Esophagus squamous epithelium (tissue), 5 donors: ENCODE measurements at regions not wholly inside any gene's neighbourhood (a gene's known extent, or its start where the extent isn't known, plus 50 kb on each side); places are given as distances from the start of the nearest gene placed in this dataset.

Experiments
- DNase-seq: peaks from one replicate; lab custom pipeline; 2025; lab: John Stamatoyannopoulos, UW
- H3K27ac ChIP-seq, 4 donors: fragments of 200-600 bp; sonication (generic); one replicate each; pipeline ENCODE4 v1.5.1; 2016 to 2019; ENCODE audit warnings: mild to moderate bottlenecking in 1 of 4
- H3K27me3 ChIP-seq, 4 donors: fragments of 200-600 bp; sonication (generic); 1 replicate in 3 of 4; 2 replicates in 1 of 4; pipeline versions ENCODE4 v1.5.1 to v1.6.0; 2017 to 2021; ENCODE audit warnings: antibody characterized with exemption in 1 of 4
- H3K36me3 ChIP-seq, 3 donors: fragments of 200-600 bp; sonication (generic); one replicate each; pipeline ENCODE4 v1.5.1; 2016 to 2019
- H3K4me1 ChIP-seq, 3 donors: fragments of 200-600 bp; sonication (generic); one replicate each; pipeline ENCODE4 v1.5.1; 2017 to 2019
- H3K4me3 ChIP-seq, 4 donors: fragments of 200-600 bp; sonication (generic); 1 replicate in 3 of 4; 2 replicates in 1 of 4; pipeline ENCODE4 v1.5.1; 2016 to 2019; ENCODE audit warnings: mild to moderate bottlenecking in 2 of 4, moderate library complexity in 1 of 4
- H3K9me3 ChIP-seq, 3 donors: fragments of 200-600 bp; sonication (generic); one replicate each; pipeline ENCODE4 v1.5.1; 2016 to 2019
- CTCF ChIP-seq, 6 experiments: fragments of 450-650 bp in 4 of 6; fragments of 200-600 bp in 2 of 6; sonication (generic) in 2 of 6; IDR thresholded peaks; one replicate each; pipeline ENCODE4 v1.5.1; 2016 to 2019; ENCODE audit warnings: antibody characterized with exemption in 6 of 6, mild to moderate bottlenecking in 4 of 6, moderate library complexity in 4 of 6
- POLR2A ChIP-seq, 4 donors: fragments of 450-650 bp; IDR thresholded peaks; one replicate each; pipeline ENCODE4 v1.6.1; 2017; ENCODE audit warnings: antibody characterized with exemption in 4 of 4, mild to moderate bottlenecking in 4 of 4, moderate library complexity in 3 of 4
- WGBS, 2 donors: methylation state at CpG; one replicate each; pipeline ENCODE4 v1.1.5; 2018; 5-methylcytosine and 5-hydroxymethylcytosine counted together
- intact Hi-C: fragments of 100-400 bp; cut with DNase I; formaldehyde crosslinking; loops from one replicate; pipeline ENCODE4 v1.15.0; 2022
- donor health status: DM: yes; HTN: yes; CAD: no.

- TF ChIP-seq CTCF (IDR thresholded peaks at IDR 0.05) = no peak
- TF ChIP-seq POLR2A (IDR thresholded peaks at IDR 0.05) = no peak
- WGBS, 2 donors = 42 to 57% methylated on average over 6 of the region's 6 CpGs
- Histone ChIP-seq H3K4me1 (peaks cover 0 to 15% (median 0%) of the 10 kb centered on the region in 3 donors), H3K27ac (peak overlapping the region in 2 of 4 donors; percentile 21 to 74), H3K9me3 (no peaks in the 10 kb centered on the region), H3K27me3 (no peaks in the 10 kb centered on the region), H3K4me3 (no peak overlapping the region), H3K36me3 (no peaks in the 10 kb centered on the region)
- intact Hi-C loops = no loop called here
- DNase-seq = no peak
Measured at GRCh38 chr17:71320009-71320796, 800.6 kb upstream of the SOX9 start.

DNA sequence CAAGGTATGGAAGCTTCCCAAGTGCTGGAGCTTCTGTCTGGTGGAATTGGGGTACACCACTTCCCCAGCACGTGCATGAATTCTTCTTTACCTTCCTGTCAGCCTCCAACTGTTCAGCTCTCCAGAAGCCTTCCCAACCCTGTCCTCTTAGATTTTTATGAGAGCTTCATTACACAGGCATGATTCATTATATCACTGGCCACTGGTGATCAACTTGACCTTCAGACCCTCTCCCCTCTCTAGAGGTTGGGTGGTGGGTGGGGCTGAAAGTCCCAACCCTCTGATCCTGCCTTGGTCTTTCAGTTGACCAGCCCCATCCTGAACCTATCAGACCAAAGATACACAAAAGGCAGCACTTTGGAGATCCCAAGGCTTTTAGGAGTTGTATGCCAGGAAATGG is 795.7 kb upstream of the SOX9 start:
- DNase-seq = no peak
- Histone ChIP-seq H3K27me3 (no peaks in the 10 kb centered on the region), H3K4me3 (no peak overlapping the region), H3K27ac (no peak overlapping the region), H3K4me1 (peaks cover 0 to 30% (median 0%) of the 10 kb centered on the region in 3 donors), H3K36me3 (no peaks in the 10 kb centered on the region), H3K9me3 (no peaks in the 10 kb centered on the region)
- 67 to 71% methylated on average over 1 of the region's 1 CpG for WGBS, 2 donors
- TF ChIP-seq POLR2A (IDR thresholded peaks at IDR 0.05) = no peak
- no peak for TF ChIP-seq CTCF (IDR thresholded peaks at IDR 0.05)
- intact Hi-C loops = no loop called here

DNA sequence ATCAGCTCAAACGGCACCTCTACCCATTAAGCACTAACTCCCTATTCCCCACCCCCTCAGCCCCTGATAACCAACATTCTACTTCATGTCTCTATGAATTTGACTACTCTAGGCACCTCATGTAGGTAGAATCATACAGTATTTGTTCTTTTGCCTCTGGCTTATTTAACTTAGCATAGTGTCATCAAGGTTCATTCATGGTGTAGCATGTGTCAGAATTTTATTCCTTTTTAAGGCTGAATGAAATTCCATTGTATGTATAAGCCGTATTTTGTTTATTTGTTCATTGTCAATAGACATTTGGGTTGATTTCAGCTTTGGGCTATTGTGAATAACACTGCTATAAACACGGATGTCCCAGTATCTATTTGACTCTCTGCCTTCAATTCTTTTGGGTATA is 794.9 kb upstream of the SOX9 start:
- intact Hi-C loops = no loop called here
- TF ChIP-seq POLR2A (IDR thresholded peaks at IDR 0.05) = no peak
- TF ChIP-seq CTCF (IDR thresholded peaks at IDR 0.05) = no peak
- H3K4me1 ChIP-seq = peaks cover 0 to 28% (median 0%) of the 10 kb centered on the region in 3 donors
- no peak overlapping the region for H3K27ac ChIP-seq
- DNase-seq = no peak
- no peaks in the 10 kb centered on the region for H3K9me3 ChIP-seq
- WGBS, 2 donors = 42 to 62% methylated on average over 3 of the region's 3 CpGs
- H3K4me3 ChIP-seq = no peak overlapping the region
- no peaks in the 10 kb centered on the region for H3K27me3 ChIP-seq
- H3K36me3 ChIP-seq = no peaks in the 10 kb centered on the region

DNA sequence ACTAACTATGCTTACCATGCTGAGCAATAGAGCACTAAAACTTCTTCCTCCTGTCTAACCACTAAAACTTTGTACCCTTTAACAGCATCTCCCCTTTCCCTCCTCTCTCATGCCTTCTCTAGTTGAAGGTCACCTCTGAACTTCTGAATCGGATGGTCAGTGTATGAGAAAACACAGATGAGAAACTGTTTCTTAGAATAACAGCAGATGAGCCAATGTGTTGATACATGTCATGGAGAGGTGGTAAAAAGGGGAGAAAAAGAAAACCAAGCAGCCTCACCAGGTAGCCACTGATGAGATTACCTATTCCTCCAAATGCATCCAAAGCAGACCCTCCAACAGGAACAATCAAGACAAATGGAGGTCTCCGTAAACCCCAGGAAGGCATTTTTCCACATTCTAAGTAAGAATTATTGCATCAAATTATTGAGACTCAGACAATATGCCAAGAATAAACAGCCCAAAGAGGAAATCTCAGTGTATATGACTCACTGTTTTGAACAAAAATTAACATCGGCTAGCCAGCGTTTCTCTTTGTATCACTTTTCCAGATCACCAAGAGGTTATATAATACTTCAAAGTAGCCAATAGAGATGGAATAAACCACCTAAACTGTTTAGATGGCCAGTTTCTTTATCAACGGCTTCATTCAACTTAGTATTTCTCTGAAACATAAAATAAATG is 793.3 kb upstream of the SOX9 start:
- 19 to 31% methylated on average over 4 to 5 of the region's 5 CpGs for WGBS, 2 donors
- H3K4me1 ChIP-seq = peaks cover 0 to 21% (median 0%) of the 10 kb centered on the region in 3 donors
- no peak overlapping the region for H3K4me3 ChIP-seq
- H3K27ac ChIP-seq = no peak overlapping the region
- no peaks in the 10 kb centered on the region for H3K36me3 ChIP-seq
- intact Hi-C loops = no loop called here
- H3K9me3 ChIP-seq = no peaks in the 10 kb centered on the region
- TF ChIP-seq POLR2A (IDR thresholded peaks at IDR 0.05) (no peak), CTCF (IDR thresholded peaks at IDR 0.05) (no peak)
- no peak for DNase-seq
- H3K27me3 ChIP-seq = no peaks in the 10 kb centered on the region
